ENCODE measurements at regions not wholly inside any gene's neighbourhood (a gene's known extent, or its start where the extent isn't known, plus 50 kb on each side); places are given as distances from the start of the nearest gene placed in this dataset.
"Not testable (repeated sequence)": the region's sequence is repeated elsewhere in the genome, so short reads cannot be mapped to it uniquely, and the experiment has no call there.

DNA sequence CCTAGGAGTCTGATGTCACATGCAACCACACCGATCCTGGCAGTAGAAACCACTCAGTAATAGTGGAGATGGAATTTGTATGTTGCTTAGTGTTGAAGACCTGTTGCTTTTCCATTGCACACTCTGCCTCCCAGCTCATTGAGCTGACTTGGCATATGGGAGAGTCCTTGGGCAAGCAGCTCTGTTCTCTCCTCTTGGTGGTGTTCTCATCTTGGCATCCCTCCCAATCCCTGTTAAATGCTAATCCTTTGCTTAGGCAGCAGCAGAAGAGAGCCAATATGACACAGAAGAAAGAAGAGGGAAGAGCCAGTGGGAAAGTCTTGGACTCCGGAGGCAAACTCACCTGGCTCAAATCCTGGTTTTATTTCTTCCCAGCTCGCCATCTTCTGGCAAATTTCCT, 178.0 kb upstream of the CAND1 start:
- DNase-seq (ENCODE audit: low spot score), result no peak
- no peak overlapping the region for H2AFZ ChIP-seq (ENCODE audit: low read length)
- ChIA-PET CTCF (ENCODE audit: unreplicated experiment) (no interaction called here), POLR2A (no interaction called here)
- intact Hi-C loops (cut with micrococcal nuclease; ENCODE audit: unreplicated experiment), result no loop called here
- no peaks in the 10 kb centered on the region for H3K36me3 ChIP-seq (ENCODE audit: insufficient read depth, low read length)
- H3K9me3 ChIP-seq (ENCODE audit: low read length), result no peaks in the 10 kb centered on the region
- no peaks in the 10 kb centered on the region for H4K20me1 ChIP-seq (ENCODE audit: insufficient read depth, low read length)
- H3K4me1 ChIP-seq (ENCODE audit: insufficient read depth, low read length, poor library complexity, severe bottlenecking), result no peaks in the 10 kb centered on the region
- H3K79me2 ChIP-seq (ENCODE audit: insufficient read depth, low read depth, low read length), result no peaks in the 10 kb centered on the region
- no peaks in the 10 kb centered on the region for H3K9me2 ChIP-seq (ENCODE audit: insufficient read depth, low read length)
- no TSS peak for BruUV-seq (replicated peaks)
- TF ChIP-seq EZH2phosphoT487 (IDR thresholded peaks at IDR 0.05; ENCODE audit: borderline replicate concordance, low read depth, low read length), result no peak
- TF ChIP-seq, protein P1, sequence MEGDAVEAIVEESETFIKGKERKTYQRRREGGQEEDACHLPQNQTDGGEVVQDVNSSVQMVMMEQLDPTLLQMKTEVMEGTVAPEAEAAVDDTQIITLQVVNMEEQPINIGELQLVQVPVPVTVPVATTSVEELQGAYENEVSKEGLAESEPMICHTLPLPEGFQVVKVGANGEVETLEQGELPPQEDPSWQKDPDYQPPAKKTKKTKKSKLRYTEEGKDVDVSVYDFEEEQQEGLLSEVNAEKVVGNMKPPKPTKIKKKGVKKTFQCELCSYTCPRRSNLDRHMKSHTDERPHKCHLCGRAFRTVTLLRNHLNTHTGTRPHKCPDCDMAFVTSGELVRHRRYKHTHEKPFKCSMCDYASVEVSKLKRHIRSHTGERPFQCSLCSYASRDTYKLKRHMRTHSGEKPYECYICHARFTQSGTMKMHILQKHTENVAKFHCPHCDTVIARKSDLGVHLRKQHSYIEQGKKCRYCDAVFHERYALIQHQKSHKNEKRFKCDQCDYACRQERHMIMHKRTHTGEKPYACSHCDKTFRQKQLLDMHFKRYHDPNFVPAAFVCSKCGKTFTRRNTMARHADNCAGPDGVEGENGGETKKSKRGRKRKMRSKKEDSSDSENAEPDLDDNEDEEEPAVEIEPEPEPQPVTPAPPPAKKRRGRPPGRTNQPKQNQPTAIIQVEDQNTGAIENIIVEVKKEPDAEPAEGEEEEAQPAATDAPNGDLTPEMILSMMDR (conservative IDR thresholded peaks at IDR 0.05; ENCODE audit: low read length), result no peak
- H3K4me2 ChIP-seq (ENCODE audit: low read length), result no peak overlapping the region
- no peak overlapping the region for H3K27ac ChIP-seq (ENCODE audit: low read depth, low read length, poor library complexity, severe bottlenecking)
- H3K4me3 ChIP-seq (ENCODE audit: low read depth, low read length, poor library complexity, severe bottlenecking), result no peak overlapping the region

DNA sequence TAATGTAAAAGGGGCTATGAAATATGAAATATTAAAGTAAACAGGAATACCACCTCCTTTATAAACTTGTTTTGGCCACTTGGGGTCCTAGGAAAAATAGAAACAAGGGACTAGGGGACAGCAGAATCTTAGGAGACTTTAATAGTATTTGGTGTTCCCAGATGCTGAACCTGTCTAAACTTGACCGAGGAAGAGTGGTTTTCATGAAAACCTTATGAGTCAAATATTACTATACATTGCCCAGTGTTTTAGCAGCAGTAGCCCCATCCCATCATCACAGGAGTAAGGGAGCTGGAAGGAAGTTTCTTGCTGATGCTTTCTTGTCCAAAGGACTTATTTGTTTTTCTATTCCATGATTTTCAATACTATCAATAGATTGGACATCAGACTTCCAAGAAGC, 177.5 kb upstream of the CAND1 start:
- Histone ChIP-seq H3K79me2 (ENCODE audit: insufficient read depth, low read depth, low read length) (no peaks in the 10 kb centered on the region), H3K9me2 (ENCODE audit: insufficient read depth, low read length) (no peaks in the 10 kb centered on the region), H4K20me1 (ENCODE audit: insufficient read depth, low read length) (no peaks in the 10 kb centered on the region), H3K4me2 (ENCODE audit: low read length) (no peak overlapping the region), H2AFZ (ENCODE audit: low read length) (no peak overlapping the region), H3K9me3 (ENCODE audit: low read length) (no peaks in the 10 kb centered on the region), H3K4me1 (ENCODE audit: insufficient read depth, low read length, poor library complexity, severe bottlenecking) (no peaks in the 10 kb centered on the region), H3K36me3 (ENCODE audit: insufficient read depth, low read length) (no peaks in the 10 kb centered on the region), H3K27ac (ENCODE audit: low read depth, low read length, poor library complexity, severe bottlenecking) (no peak overlapping the region), H3K4me3 (ENCODE audit: low read depth, low read length, poor library complexity, severe bottlenecking) (no peak overlapping the region)
- intact Hi-C loops (cut with micrococcal nuclease; ENCODE audit: unreplicated experiment), result no loop called here
- ChIA-PET CTCF (ENCODE audit: unreplicated experiment) (no interaction called here), POLR2A (no interaction called here)
- DNase-seq (ENCODE audit: low spot score), result no peak
- BruUV-seq (replicated peaks), result no TSS peak
- no peak for TF ChIP-seq EZH2phosphoT487 (IDR thresholded peaks at IDR 0.05; ENCODE audit: borderline replicate concordance, low read depth, low read length)
- TF ChIP-seq, protein P1 (conservative IDR thresholded peaks at IDR 0.05; ENCODE audit: low read length), result no peak

DNA sequence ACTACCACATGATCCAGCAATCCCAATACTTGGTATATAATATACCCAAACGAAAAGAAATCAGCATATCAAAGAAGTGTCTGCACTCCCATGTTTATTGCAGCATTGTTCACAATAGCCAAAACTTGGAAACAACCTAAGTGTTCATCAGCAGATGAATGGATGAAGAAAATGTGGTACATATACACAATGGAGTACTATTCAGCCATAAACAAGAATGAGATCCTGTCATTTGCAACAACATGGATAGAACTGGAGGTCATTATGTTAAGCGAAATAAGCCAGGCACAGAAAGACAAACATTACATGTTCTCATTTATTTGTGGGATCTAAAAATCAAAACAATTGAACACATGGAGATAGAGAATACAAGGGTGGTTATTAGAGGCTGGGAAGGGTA, 176.2 kb upstream of the CAND1 start:
- BruUV-seq (replicated peaks); H3K4me1 ChIP-seq (ENCODE audit: insufficient read depth, low read length, poor library complexity, severe bottlenecking); H4K20me1 ChIP-seq (ENCODE audit: insufficient read depth, low read length); H3K79me2 ChIP-seq (ENCODE audit: insufficient read depth, low read depth, low read length); H3K27ac ChIP-seq (ENCODE audit: low read depth, low read length, poor library complexity, severe bottlenecking); H3K4me3 ChIP-seq (ENCODE audit: low read depth, low read length, poor library complexity, severe bottlenecking); CTCF ChIA-PET (ENCODE audit: unreplicated experiment); H3K36me3 ChIP-seq (ENCODE audit: insufficient read depth, low read length); H3K9me2 ChIP-seq (ENCODE audit: insufficient read depth, low read length); POLR2A ChIA-PET; intact Hi-C loops (cut with micrococcal nuclease; ENCODE audit: unreplicated experiment); H3K9me3 ChIP-seq (ENCODE audit: low read length); DNase-seq (ENCODE audit: low spot score); H2AFZ ChIP-seq (ENCODE audit: low read length); H3K4me2 ChIP-seq (ENCODE audit: low read length): not testable (repeated sequence)
